Gastroesophageal sphincter (tissue), 4 donors: ENCODE measurements at regions not wholly inside any gene's neighbourhood (a gene's known extent, or its start where the extent isn't known, plus 50 kb on each side); places are given as distances from the start of the nearest gene placed in this dataset.

ENCODE experiments used
- ATAC-seq: fragments of 150-250 bp; one replicate; pipeline ENCODE4 v1.9.1; 2016; ENCODE audit warnings: mild to moderate bottlenecking, moderate library complexity
- H3K27ac ChIP-seq, 4 donors: fragments of 200-600 bp; sonication (generic) in 3 of 4; 1 replicate in 3 of 4; 2 replicates in 1 of 4; pipeline ENCODE4 v1.5.1; 2016 to 2019
- H3K27me3 ChIP-seq: fragments of 200-600 bp; sonication (generic); one replicate; pipeline ENCODE4 v1.5.1; 2019
- H3K36me3 ChIP-seq, 2 donors: fragments of 200-600 bp; sonication (generic); one replicate each; pipeline ENCODE4 v1.5.1; 2019; ENCODE audit warnings: control low read depth in 1 of 2
- H3K4me1 ChIP-seq, 3 donors: fragments of 200-600 bp; sonication (generic); 1 replicate in 2 of 3; 2 replicates in 1 of 3; pipeline ENCODE4 v1.5.1; 2016 to 2019; ENCODE audit warnings: control low read depth in 2 of 3
- H3K4me3 ChIP-seq, 2 donors: fragments of 200-600 bp; sonication (generic); one replicate each; pipeline ENCODE4 v1.5.1; 2019; ENCODE audit warnings: mild to moderate bottlenecking in 1 of 2, moderate library complexity in 1 of 2
- H3K9me3 ChIP-seq, 3 donors: fragments of 200-600 bp; sonication (generic); one replicate each; pipeline ENCODE4 v1.5.1; 2017 to 2019; ENCODE audit warnings: control low read depth in 2 of 3
- CTCF ChIP-seq, 4 experiments: fragments of 200-600 bp in 2 of 4; fragments of 450-650 bp in 2 of 4; sonication (generic) in 1 of 4; IDR thresholded peaks; one replicate each; pipeline ENCODE4 v1.5.1; 2017 to 2019; ENCODE audit warnings: antibody characterized with exemption in 4 of 4, mild to moderate bottlenecking in 2 of 4, moderate library complexity in 2 of 4
- EP300 ChIP-seq: sonication (generic); formaldehyde crosslinking; IDR thresholded peaks from one replicate; pipeline ENCODE4 v1.6.1; 2017; ENCODE audit warnings: antibody characterized with exemption, mild to moderate bottlenecking
- POLR2A ChIP-seq, 2 donors: fragments of 450-650 bp; IDR thresholded peaks; one replicate each; pipeline ENCODE4 v1.6.1; 2017; ENCODE audit warnings: antibody characterized with exemption in 2 of 2, mild to moderate bottlenecking in 2 of 2, moderate library complexity in 1 of 2
- POLR2AphosphoS5 ChIP-seq: sonication (generic); formaldehyde crosslinking; IDR thresholded peaks from one replicate; pipeline ENCODE4 v1.6.1; 2017; ENCODE audit warnings: antibody characterized with exemption
- WGBS, 2 donors: methylation state at CpG; one replicate each; pipeline ENCODE4 v1.1.5; 2018; ENCODE audit warnings: low coverage in 1 of 2; 5-methylcytosine and 5-hydroxymethylcytosine counted together

- TF ChIP-seq EP300, result no peak
- TF ChIP-seq POLR2AphosphoS5, result no peak
- TF ChIP-seq POLR2A (IDR thresholded peaks at IDR 0.05), result no peak
- TF ChIP-seq CTCF (IDR thresholded peaks at IDR 0.05), result no peak
- Histone ChIP-seq H3K4me3 (no peak overlapping the region), H3K27me3 (no peaks in the 10 kb centered on the region), H3K4me1 (peaks cover 0 to 3% (median 0%) of the 10 kb centered on the region in 3 donors), H3K27ac (no peak overlapping the region), H3K36me3 (no peaks in the 10 kb centered on the region), H3K9me3 (no peaks in the 10 kb centered on the region)
- no peak for ATAC-seq
- WGBS, 2 donors, result 68 to 75% methylated on average over 1 of the region's 1 CpG
Observed at GRCh38 chr5:98460536-98460935, 312.9 kb upstream of the RGMB start.

- Histone ChIP-seq H3K4me1 (no peaks in the 10 kb centered on the region), H3K27me3 (no peaks in the 10 kb centered on the region), H3K27ac (no peak overlapping the region), H3K9me3 (no peaks in the 10 kb centered on the region), H3K4me3 (no peak overlapping the region), H3K36me3 (no peaks in the 10 kb centered on the region)
- TF ChIP-seq EP300 (no peak), POLR2A (IDR thresholded peaks at IDR 0.05) (no peak), POLR2AphosphoS5 (no peak), CTCF (IDR thresholded peaks at IDR 0.05) (no peak)
- 80 to 81% methylated on average over 3 of the region's 3 CpGs for WGBS, 2 donors
- ATAC-seq, result no peak
Observed at GRCh38 chr5:98461485-98461884, 312.0 kb upstream of the RGMB start.

- no peaks in the 10 kb centered on the region for H3K36me3 ChIP-seq
- H3K27me3 ChIP-seq, result no peaks in the 10 kb centered on the region
- H3K27ac ChIP-seq, result no peak overlapping the region
- H3K4me1 ChIP-seq, result no peaks in the 10 kb centered on the region
- WGBS, 2 donors, result 80 to 99% methylated on average over 1 to 4 of the region's 4 CpGs
- H3K9me3 ChIP-seq, result no peaks in the 10 kb centered on the region
- TF ChIP-seq POLR2AphosphoS5 (no peak), CTCF (IDR thresholded peaks at IDR 0.05) (no peak), EP300 (no peak), POLR2A (IDR thresholded peaks at IDR 0.05) (no peak)
- no peak for ATAC-seq
- H3K4me3 ChIP-seq, result no peak overlapping the region
Observed at GRCh38 chr5:98463222-98463621, 310.2 kb upstream of the RGMB start.

GRCh38 chr5:98463676-98464075 is 309.8 kb upstream of the RGMB start:
- no peaks in the 10 kb centered on the region for H3K4me1 ChIP-seq
- 73 to 86% methylated on average over 2 to 4 of the region's 5 CpGs for WGBS, 2 donors
- H3K27ac ChIP-seq, result no peak overlapping the region
- H3K27me3 ChIP-seq, result no peaks in the 10 kb centered on the region
- no peak for ATAC-seq
- no peak overlapping the region for H3K4me3 ChIP-seq
- H3K9me3 ChIP-seq, result no peaks in the 10 kb centered on the region
- TF ChIP-seq POLR2AphosphoS5 (no peak), POLR2A (IDR thresholded peaks at IDR 0.05) (no peak), CTCF (IDR thresholded peaks at IDR 0.05) (no peak), EP300 (no peak)
- H3K36me3 ChIP-seq, result no peaks in the 10 kb centered on the region

- ATAC-seq, result no peak
- H3K36me3 ChIP-seq, result no peaks in the 10 kb centered on the region
- WGBS, 2 donors, result 83 to 100% methylated on average over 2 to 3 of the region's 3 CpGs
- no peak overlapping the region for H3K27ac ChIP-seq
- no peak overlapping the region for H3K4me3 ChIP-seq
- no peaks in the 10 kb centered on the region for H3K9me3 ChIP-seq
- H3K27me3 ChIP-seq, result no peaks in the 10 kb centered on the region
- H3K4me1 ChIP-seq, result no peaks in the 10 kb centered on the region
- TF ChIP-seq EP300 (no peak), POLR2A (IDR thresholded peaks at IDR 0.05) (no peak), POLR2AphosphoS5 (no peak), CTCF (IDR thresholded peaks at IDR 0.05) (no peak)
Observed at GRCh38 chr5:98464737-98465330, 308.6 kb upstream of the RGMB start.
